IMR-90 (cell line): ENCODE measurements at regions not wholly inside any gene's neighbourhood (a gene's known extent, or its start where the extent isn't known, plus 50 kb on each side); places are given as distances from the start of the nearest gene placed in this dataset.
A peak's percentile ranks its signal among the peaks of the same experiment; 100 is the strongest.

Experiments used
- ATAC-seq: fragments of 200-7000 bp; cut with Tn5 transposase; 2 replicates; pipeline ENCODE4 v1.9.1; 2020; ENCODE audit warnings: low read depth, mild to moderate bottlenecking, moderate library complexity
- BruUV-seq: library from RNA; stranded (reverse); fragments of 400-500 nt; replicated peaks from 2 replicates; lab custom pipeline; 2021; lab: Mats Ljungman, UMichigan
- CTCF ChIA-PET: fragments of 300-600 bp; formaldehyde crosslinking; extraction: SDS; loops from one replicate; lab custom pipeline; 2021; ENCODE audit warnings: antibody characterized with exemption; lab: Yijun Ruan, JAX
- POLR2A ChIA-PET: fragments of 300-600 bp; sonication (Branson Sonifier 250); formaldehyde crosslinking; loops from one replicate; lab custom pipeline; 2022; ENCODE audit warnings: antibody characterized with exemption; ENCODE audit not compliant: unreplicated experiment; lab: Charles Lee
- DNase-seq: peaks from one replicate; pipeline ENCODE4 v3.0.0; 2013
- H2AFZ ChIP-seq: replicated peaks from 2 replicates; pipeline ENCODE3; 2013; ENCODE audit warnings: low read length, mild to moderate bottlenecking; ENCODE audit not compliant: poor library complexity
- H2AK5ac ChIP-seq: 2 replicates; pipeline ENCODE4 v1.6.1; 2013; ENCODE audit warnings: low read depth, low read length, inconsistent platforms
- H2AK9ac ChIP-seq: replicated peaks from 2 replicates; pipeline ENCODE3; 2013; ENCODE audit warnings: mild to moderate bottlenecking, low read depth, low read length, moderate library complexity; ENCODE audit not compliant: poor library complexity
- H2BK120ac ChIP-seq: 2 replicates; pipeline ENCODE4 v1.6.1; 2013; ENCODE audit warnings: low read depth, low read length, inconsistent platforms
- H2BK15ac ChIP-seq: 3 replicates; pipeline ENCODE4 v1.6.1; 2013; ENCODE audit warnings: low read depth, low read length, inconsistent platforms
- H2BK20ac ChIP-seq: 2 replicates; pipeline ENCODE4 v1.6.1; 2013; ENCODE audit warnings: low read depth, mild to moderate bottlenecking, inconsistent platforms, low read length, moderate library complexity
- H2BK5ac ChIP-seq: 2 replicates; pipeline ENCODE4 v1.6.1; 2013; ENCODE audit warnings: mild to moderate bottlenecking, low read depth, low read length, inconsistent platforms; ENCODE audit not compliant: poor library complexity, severe bottlenecking
- H3K14ac ChIP-seq: replicated peaks from 2 replicates; pipeline ENCODE4 v1.6.1; 2013; ENCODE audit warnings: low read depth, low read length, inconsistent platforms
- H3K18ac ChIP-seq: 2 replicates; pipeline ENCODE4 v1.6.1; 2013; ENCODE audit warnings: low read depth, low read length, control low read depth
- H3K23ac ChIP-seq: 2 replicates; pipeline ENCODE4 v1.6.1; 2013; ENCODE audit warnings: low read depth, low read length, inconsistent platforms
- H3K27ac ChIP-seq: 2 replicates; pipeline ENCODE4 v1.5.1; 2013; ENCODE audit warnings: mild to moderate bottlenecking, control low read depth, low read length; ENCODE audit not compliant: insufficient read depth
- H3K27me3 ChIP-seq: 2 replicates; pipeline ENCODE4 v1.6.1; 2013; ENCODE audit warnings: low read length; ENCODE audit not compliant: control insufficient read depth, insufficient read depth
- H3K36me3 ChIP-seq: 2 replicates; pipeline ENCODE4 v1.6.1; 2013; ENCODE audit warnings: low read length, mixed read lengths; ENCODE audit not compliant: control insufficient read depth, insufficient read depth
- H3K4ac ChIP-seq: 2 replicates; pipeline ENCODE4 v1.6.1; 2013; ENCODE audit warnings: low read depth, low read length, inconsistent platforms
- H3K4me1 ChIP-seq: 2 replicates; pipeline ENCODE4 v1.6.1; 2013; ENCODE audit warnings: low read length, mixed read lengths; ENCODE audit not compliant: control insufficient read depth, insufficient read depth
- H3K4me2 ChIP-seq: 2 replicates; pipeline ENCODE4 v1.6.1; 2013; ENCODE audit warnings: low read depth, mild to moderate bottlenecking, control low read depth, low read length, moderate library complexity
- H3K4me3 ChIP-seq: 2 replicates; pipeline ENCODE4 v1.5.1; 2013; ENCODE audit warnings: low read depth, mild to moderate bottlenecking, control low read depth, low read length, moderate library complexity; ENCODE audit not compliant: insufficient read depth
- H3K56ac ChIP-seq: 2 replicates; pipeline ENCODE4 v1.6.1; 2013; ENCODE audit warnings: low read length, inconsistent platforms; ENCODE audit not compliant: insufficient read depth; ENCODE audit errors: extremely low read depth
- H3K79me1 ChIP-seq, 2 experiments: 2 replicates each; pipeline ENCODE4 v1.6.1; 2013; ENCODE audit warnings: low read length in 2 of 2, inconsistent platforms in 1 of 2, low read depth in 1 of 2
- H3K9ac ChIP-seq: 2 replicates; pipeline ENCODE4 v1.6.1; 2013; ENCODE audit warnings: low read depth, low read length, control low read depth
- H3K9me1 ChIP-seq: 2 replicates; pipeline ENCODE4 v1.6.1; 2013; ENCODE audit warnings: low read length, inconsistent platforms; ENCODE audit not compliant: insufficient read depth
- H3K9me3 ChIP-seq: 2 replicates; pipeline ENCODE4 v1.6.1; 2013; ENCODE audit warnings: low read length; ENCODE audit not compliant: control insufficient read depth, insufficient read depth
- H4K20me1 ChIP-seq: 2 replicates; pipeline ENCODE4 v1.6.1; 2013; ENCODE audit warnings: low read length, inconsistent platforms; ENCODE audit not compliant: insufficient read depth
- H4K5ac ChIP-seq: 2 replicates; pipeline ENCODE4 v1.6.1; 2013; ENCODE audit warnings: mild to moderate bottlenecking, low read depth, low read length, control low read depth
- H4K8ac ChIP-seq, 2 experiments: 2 replicates each; pipeline ENCODE4 v1.6.1; 2013; ENCODE audit warnings: low read depth in 2 of 2, low read length in 2 of 2, control low read depth in 1 of 2, inconsistent platforms in 1 of 2
- H4K91ac ChIP-seq: 2 replicates; pipeline ENCODE4 v1.6.1; 2013; ENCODE audit warnings: low read depth, low read length, inconsistent platforms; ENCODE audit not compliant: insufficient read depth
- BHLHE40 ChIP-seq: fragments of 150-350 bp; IDR thresholded peaks from 2 replicates; pipeline ENCODE4 v1.6.1; 2016; ENCODE audit warnings: mild to moderate bottlenecking, low read depth, low read length
- CHD1 ChIP-seq: IDR thresholded peaks from 2 replicates; pipeline ENCODE4 v1.6.1; 2012; ENCODE audit warnings: low read depth, low read length, improper control_type of control experiment
- ELK1 ChIP-seq: fragments of 150-350 bp; IDR thresholded peaks from 2 replicates; pipeline ENCODE4 v1.6.1; 2016; ENCODE audit warnings: low read depth, mild to moderate bottlenecking, low read length, moderate library complexity, borderline replicate concordance
- MAFK ChIP-seq: IDR thresholded peaks from 2 replicates; pipeline ENCODE4 v1.6.1; 2012; ENCODE audit warnings: low read depth, low read length, improper control_type of control experiment
- MAZ ChIP-seq: IDR thresholded peaks from 2 replicates; pipeline ENCODE4 v1.6.1; 2012; ENCODE audit warnings: low read depth, mild to moderate bottlenecking, low read length, improper control_type of control experiment, moderate library complexity, borderline replicate concordance
- MXI1 ChIP-seq: IDR thresholded peaks from 2 replicates; pipeline ENCODE4 v1.6.1; 2012; ENCODE audit warnings: low read depth, mild to moderate bottlenecking, low read length, moderate library complexity, borderline replicate concordance
- NFE2L2 ChIP-seq: fragments of 150-350 bp; IDR thresholded peaks from 2 replicates; pipeline ENCODE4 v1.6.1; 2016; ENCODE audit warnings: low read depth, mild to moderate bottlenecking, low read length
- RAD21 ChIP-seq: IDR thresholded peaks from 2 replicates; pipeline ENCODE4 v1.6.1; 2012; ENCODE audit warnings: low read length, improper control_type of control experiment
- RCOR1 ChIP-seq: IDR thresholded peaks from 2 replicates; pipeline ENCODE4 v1.6.1; 2012; ENCODE audit warnings: mild to moderate bottlenecking, low read length, improper control_type of control experiment; ENCODE audit not compliant: insufficient replicate concordance
- RFX5 ChIP-seq: IDR thresholded peaks from 2 replicates; pipeline ENCODE4 v1.8.0; 2012; ENCODE audit warnings: low read depth, mild to moderate bottlenecking, low read length, moderate library complexity
- SMC3 ChIP-seq: fragments of 150-350 bp; IDR thresholded peaks from 2 replicates; pipeline ENCODE4 v1.6.1; 2016; ENCODE audit warnings: low read depth, mild to moderate bottlenecking, antibody characterized with exemption, low read length, moderate library complexity
- WGBS, 2 experiments: methylation state at CpG; one replicate each; pipeline versions ENCODE4 v1.1.5 to v1.1.7; 2013; ENCODE audit warnings: missing lambda C conversion rate in 2 of 2; ENCODE audit not compliant: insufficient read length in 1 of 2; ENCODE audit errors: extremely low coverage in 2 of 2; 5-methylcytosine and 5-hydroxymethylcytosine counted together
- dilution Hi-C: fragments of 300-500 bp; cut with HindIII; formaldehyde crosslinking; loops from one replicate; pipeline ENCODE4 v1.14.3; 2018; ENCODE audit warnings: low sequenced_read_pairs; ENCODE audit not compliant: unreplicated experiment
- in situ Hi-C: fragments of 300-500 bp; cut with MboI; formaldehyde crosslinking; loops from 3 replicates; pipeline ENCODE4 v1.14.3; 2019; ENCODE audit warnings: low sequenced_read_pairs, inconsistent platforms, mixed read lengths
- intact Hi-C: fragments of 100-400 bp; cut with micrococcal nuclease; formaldehyde crosslinking; loops from 2 replicates; pipeline ENCODE4 v1.10.0; 2022
- TF ChIP-seq, protein P1 (sequence below): conservative IDR thresholded peaks from 2 replicates; pipeline ENCODE4 v1.5.1; 2012; ENCODE audit warnings: mild to moderate bottlenecking, low read depth, low read length, improper control_type of control experiment
- TF ChIP-seq, protein P2 (sequence below): fragments of 150-350 bp; IDR thresholded peaks from 2 replicates; pipeline ENCODE4 v1.6.1; 2017; ENCODE audit warnings: mild to moderate bottlenecking, antibody characterized with exemption, low read length, low read depth

GRCh38 chr7:27367179-27367932 is 124.8 kb downstream of the EVX1 start:
- ATAC-seq (no peak), DNase-seq (no peak)
- Histone ChIP-seq H3K27ac (no peak overlapping the region), H3K4me2 (no peak overlapping the region), H4K20me1 (no peaks in the 10 kb centered on the region), H2BK5ac (peak overlapping the region; percentile 87), H4K5ac (no peak overlapping the region), H2BK15ac (no peak overlapping the region; the same call in 2 of the 3 replicates), H3K18ac (no peak overlapping the region), H3K9ac (no peak overlapping the region), H2AK5ac (no peak overlapping the region), H3K14ac (no peak overlapping the region), H2BK120ac (no peak overlapping the region), H2AK9ac (no peak overlapping the region), H4K8ac (no peak overlapping the region), H3K9me1 (peaks cover 7% of the 10 kb centered on the region), H3K4me1 (peaks cover 9% of the 10 kb centered on the region), H3K56ac (no peak overlapping the region), H3K23ac (no peak overlapping the region), H2AFZ (no peak overlapping the region), H3K79me1 (no peaks in the 10 kb centered on the region), H3K4me3 (no peak overlapping the region), H2BK20ac (no peak overlapping the region), H3K27me3 (peaks cover 2% of the 10 kb centered on the region), H3K4ac (no peak overlapping the region), H4K91ac (no peak overlapping the region), H3K9me3 (no peaks in the 10 kb centered on the region), H3K36me3 (no peaks in the 10 kb centered on the region)
- intact Hi-C loops: loop anchor here (10.0 kb wide), 1 partner anchor 197 kb away; no protein-coding TSS in a partner anchor
- POLR2A ChIA-PET: no interaction called here
- dilution Hi-C loops: no loop called here
- in situ Hi-C loops: no loop called here
- CTCF ChIA-PET: no interaction called here
- TF ChIP-seq BHLHE40: no peak
- no peak for TF ChIP-seq MXI1
- TF ChIP-seq MAZ: no peak
- no peak for TF ChIP-seq NFE2L2
- no peak for TF ChIP-seq MAFK
- TF ChIP-seq, protein P1, sequence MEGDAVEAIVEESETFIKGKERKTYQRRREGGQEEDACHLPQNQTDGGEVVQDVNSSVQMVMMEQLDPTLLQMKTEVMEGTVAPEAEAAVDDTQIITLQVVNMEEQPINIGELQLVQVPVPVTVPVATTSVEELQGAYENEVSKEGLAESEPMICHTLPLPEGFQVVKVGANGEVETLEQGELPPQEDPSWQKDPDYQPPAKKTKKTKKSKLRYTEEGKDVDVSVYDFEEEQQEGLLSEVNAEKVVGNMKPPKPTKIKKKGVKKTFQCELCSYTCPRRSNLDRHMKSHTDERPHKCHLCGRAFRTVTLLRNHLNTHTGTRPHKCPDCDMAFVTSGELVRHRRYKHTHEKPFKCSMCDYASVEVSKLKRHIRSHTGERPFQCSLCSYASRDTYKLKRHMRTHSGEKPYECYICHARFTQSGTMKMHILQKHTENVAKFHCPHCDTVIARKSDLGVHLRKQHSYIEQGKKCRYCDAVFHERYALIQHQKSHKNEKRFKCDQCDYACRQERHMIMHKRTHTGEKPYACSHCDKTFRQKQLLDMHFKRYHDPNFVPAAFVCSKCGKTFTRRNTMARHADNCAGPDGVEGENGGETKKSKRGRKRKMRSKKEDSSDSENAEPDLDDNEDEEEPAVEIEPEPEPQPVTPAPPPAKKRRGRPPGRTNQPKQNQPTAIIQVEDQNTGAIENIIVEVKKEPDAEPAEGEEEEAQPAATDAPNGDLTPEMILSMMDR: no peak
- TF ChIP-seq RFX5: no peak
- TF ChIP-seq, protein P2, sequence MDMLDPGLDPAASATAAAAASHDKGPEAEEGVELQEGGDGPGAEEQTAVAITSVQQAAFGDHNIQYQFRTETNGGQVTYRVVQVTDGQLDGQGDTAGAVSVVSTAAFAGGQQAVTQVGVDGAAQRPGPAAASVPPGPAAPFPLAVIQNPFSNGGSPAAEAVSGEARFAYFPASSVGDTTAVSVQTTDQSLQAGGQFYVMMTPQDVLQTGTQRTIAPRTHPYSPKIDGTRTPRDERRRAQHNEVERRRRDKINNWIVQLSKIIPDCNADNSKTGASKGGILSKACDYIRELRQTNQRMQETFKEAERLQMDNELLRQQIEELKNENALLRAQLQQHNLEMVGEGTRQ: no peak
- TF ChIP-seq ELK1: no peak
- TF ChIP-seq RCOR1: no peak
- no peak for TF ChIP-seq SMC3
- no peak for TF ChIP-seq RAD21
- TF ChIP-seq CHD1: no peak
- BruUV-seq: no TSS peak
- WGBS, 2 experiments: 83% methylated on average over 2 of the region's 4 CpGs; no CpG with 5 or more reads in 1 of the 2 experiments
